C4-2B (cell line): ENCODE measurements at regions not wholly inside any gene's neighbourhood (a gene's known extent, or its start where the extent isn't known, plus 50 kb on each side); places are given as distances from the start of the nearest gene placed in this dataset.

Experiments used
- H3K27ac ChIP-seq: fragments of 450-650 bp; 2 replicates; pipeline ENCODE4 v1.5.1; 2017
- ZFX ChIP-seq: fragments of 450-650 bp; IDR thresholded peaks from 2 replicates; pipeline ENCODE4 v1.6.1; 2017
- TF ChIP-seq, protein P1 (sequence below): fragments of 450-650 bp; conservative IDR thresholded peaks from 2 replicates; pipeline ENCODE4 v1.5.1; 2017; ENCODE audit warnings: mild to moderate bottlenecking

DNA sequence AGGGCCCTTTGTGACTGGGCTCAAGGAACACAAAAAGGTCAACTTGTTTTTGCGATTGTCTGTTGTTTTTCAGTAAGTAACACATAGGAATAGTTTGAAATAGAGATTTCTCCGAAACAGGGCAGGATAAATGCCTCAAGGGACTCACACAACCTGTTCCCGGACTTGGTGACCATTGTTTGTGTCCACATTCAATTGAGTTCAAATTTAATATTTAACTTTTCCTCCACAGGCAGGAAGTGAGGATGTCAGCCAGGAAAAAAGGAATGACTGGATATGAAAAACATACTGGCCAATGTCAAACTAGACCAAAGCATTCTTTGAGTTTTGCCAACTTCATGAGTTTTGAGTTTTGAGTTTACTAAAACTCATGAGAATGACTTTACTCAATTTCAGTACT lies 72.7 kb downstream of the SPATA31C2 start:
- H3K27ac ChIP-seq: no peak overlapping the region
- no peak for TF ChIP-seq ZFX
- TF ChIP-seq, protein P1, sequence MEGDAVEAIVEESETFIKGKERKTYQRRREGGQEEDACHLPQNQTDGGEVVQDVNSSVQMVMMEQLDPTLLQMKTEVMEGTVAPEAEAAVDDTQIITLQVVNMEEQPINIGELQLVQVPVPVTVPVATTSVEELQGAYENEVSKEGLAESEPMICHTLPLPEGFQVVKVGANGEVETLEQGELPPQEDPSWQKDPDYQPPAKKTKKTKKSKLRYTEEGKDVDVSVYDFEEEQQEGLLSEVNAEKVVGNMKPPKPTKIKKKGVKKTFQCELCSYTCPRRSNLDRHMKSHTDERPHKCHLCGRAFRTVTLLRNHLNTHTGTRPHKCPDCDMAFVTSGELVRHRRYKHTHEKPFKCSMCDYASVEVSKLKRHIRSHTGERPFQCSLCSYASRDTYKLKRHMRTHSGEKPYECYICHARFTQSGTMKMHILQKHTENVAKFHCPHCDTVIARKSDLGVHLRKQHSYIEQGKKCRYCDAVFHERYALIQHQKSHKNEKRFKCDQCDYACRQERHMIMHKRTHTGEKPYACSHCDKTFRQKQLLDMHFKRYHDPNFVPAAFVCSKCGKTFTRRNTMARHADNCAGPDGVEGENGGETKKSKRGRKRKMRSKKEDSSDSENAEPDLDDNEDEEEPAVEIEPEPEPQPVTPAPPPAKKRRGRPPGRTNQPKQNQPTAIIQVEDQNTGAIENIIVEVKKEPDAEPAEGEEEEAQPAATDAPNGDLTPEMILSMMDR: no peak

DNA sequence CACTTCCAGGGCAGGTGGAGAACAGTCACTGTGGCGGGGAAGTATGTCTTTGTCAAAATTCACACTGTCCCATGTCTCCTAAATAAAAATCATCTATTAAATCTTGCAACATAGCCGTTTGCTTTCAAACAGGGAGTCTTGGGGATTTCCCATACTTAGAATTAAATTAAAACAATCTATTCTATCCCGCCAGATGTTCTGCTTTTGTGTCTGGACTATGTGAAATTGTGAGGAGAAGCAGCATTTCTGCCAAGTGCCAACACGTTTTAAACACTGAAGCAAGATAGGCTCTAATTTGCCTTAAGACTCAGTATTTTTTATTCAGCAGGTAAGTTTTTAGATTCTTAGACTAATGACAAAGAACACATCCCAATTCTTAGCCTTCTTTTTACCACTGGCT lies 73.7 kb downstream of the SPATA31C2 start:
- H3K27ac ChIP-seq: no peak overlapping the region

DNA sequence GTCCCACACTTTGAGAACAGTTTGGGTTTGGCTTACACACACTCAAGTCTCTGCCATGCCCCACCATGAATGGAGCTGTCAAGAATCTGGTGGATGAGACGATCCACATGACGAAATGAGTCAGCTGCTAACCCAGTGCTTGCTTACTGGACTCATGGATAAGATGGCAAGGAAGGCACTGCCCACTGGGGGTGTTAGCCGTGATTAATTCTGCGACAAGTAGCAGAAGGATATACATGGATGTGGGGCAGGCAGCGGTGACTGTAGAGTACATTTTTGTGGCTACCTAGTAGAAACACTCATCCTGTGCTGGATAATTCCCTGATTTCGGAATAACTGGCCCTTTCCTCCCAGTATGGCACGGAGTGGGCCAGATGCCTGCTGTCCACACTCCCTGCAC lies 77.5 kb downstream of the SPATA31C2 start:
- TF ChIP-seq, protein P1: no peak
- no peak for TF ChIP-seq ZFX
- H3K27ac ChIP-seq: no peak overlapping the region

More for the DNA sequence above, 73.7 kb downstream of the SPATA31C2 start:
- TF ChIP-seq, protein P1: no peak
- no peak for TF ChIP-seq ZFX

DNA sequence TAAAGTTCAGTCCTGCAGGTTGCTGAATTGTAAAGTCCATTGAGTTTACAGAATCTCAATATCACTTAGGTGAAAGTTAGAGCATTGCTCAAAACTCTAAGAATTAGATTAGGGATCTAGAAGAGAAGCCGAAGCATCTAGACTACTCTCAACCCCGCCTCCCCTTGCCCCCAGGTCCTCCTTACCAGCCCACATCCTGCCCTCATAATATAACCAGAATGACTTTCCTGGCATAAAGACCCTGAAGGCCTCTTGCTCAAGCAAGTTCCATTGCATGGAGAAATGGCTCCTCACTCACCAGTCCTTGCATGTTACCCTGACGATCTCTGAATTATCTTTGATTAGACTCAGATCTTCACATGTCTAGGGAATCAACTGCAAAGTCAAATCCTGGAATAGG lies 78.8 kb downstream of the SPATA31C2 start:
- no peak overlapping the region for H3K27ac ChIP-seq
- TF ChIP-seq ZFX: no peak
- TF ChIP-seq, protein P1: no peak

DNA sequence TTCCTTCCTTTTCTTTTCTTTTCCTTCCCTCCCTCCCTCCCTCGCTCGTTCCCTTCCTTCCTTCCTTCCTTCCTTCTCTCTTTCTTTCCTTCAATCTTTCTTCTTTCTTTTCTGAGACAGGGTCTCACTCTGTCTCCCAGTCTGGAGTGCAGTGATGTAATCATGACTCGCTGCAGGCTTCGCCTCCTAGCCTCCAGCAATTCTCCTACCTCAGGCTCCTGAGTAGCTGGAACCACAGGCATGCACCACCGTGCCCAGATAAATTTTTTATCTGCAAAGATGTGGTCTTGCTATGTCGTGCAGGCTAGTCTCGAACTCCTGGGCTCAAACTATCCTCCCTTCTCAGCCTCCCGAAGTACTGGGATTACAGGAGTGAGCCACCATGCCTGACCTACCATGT lies 81.4 kb downstream of the SPATA31C2 start:
- no peak for TF ChIP-seq ZFX
- TF ChIP-seq, protein P1: no peak
- H3K27ac ChIP-seq: no peak overlapping the region

DNA sequence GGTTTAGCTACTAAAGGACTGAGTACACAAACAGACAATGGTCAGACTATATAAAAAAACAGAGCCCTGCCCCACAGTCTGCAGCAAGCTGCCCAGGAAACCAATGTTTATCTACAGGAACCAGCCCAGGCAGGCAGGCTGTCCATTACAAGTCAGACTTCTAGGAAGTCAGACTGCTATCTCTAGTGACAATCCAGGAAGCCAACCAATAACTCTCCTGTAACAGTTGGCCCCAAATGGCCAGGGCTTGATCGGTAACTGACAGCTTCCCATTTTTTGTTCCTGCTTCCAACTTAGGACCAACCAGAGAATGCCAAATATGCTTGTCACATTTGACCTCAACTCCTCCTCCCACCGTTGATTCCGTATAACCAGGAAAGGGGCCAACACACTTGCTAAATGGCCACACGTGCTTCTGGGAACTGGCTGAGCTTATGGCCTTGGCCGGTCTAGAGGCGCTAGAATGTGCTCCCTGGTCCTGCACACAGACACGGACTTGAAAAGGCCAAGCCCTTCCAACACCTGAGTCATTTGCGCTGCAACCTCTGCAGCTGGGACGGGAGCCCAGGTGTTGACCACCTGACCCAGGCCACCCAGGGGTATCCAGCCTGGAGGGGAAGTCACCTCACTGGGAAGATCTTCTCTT lies 79.6 kb upstream of the CDK20 start:
- TF ChIP-seq, protein P1: no peak
- no peak for TF ChIP-seq ZFX

DNA sequence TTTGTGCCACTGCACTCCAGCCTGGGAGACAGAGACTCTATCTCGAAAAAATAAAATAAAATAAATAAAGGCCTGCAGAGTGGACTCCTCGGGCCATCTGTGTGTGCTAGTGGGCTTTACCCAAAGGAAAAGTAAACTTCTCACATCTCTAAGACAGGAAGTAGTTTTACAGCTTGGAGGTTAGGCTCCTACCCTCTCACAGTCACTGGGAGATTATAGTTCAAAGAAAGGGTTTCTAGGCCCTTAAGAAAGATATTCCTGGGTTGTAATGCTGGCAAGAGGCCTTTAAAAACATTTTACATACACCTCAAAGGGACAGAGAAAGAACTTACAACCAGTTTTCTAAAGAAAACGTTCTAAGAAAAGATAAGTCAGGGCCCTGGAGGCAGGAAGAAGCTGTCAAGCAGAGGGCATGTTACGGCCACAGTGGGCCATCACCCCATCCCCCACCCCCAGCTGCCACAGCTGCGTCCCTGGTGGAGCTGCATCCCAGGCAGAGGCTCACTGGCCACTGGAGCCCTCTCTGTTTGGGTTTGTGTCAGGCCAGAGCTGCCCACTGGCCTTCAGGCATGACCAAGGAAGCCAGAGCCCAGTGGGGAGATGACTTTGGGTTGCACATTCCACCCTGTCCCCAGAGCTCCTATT lies 78.1 kb upstream of the CDK20 start:
- H3K27ac ChIP-seq: no peak overlapping the region

More for the DNA sequence above, 79.6 kb upstream of the CDK20 start:
- H3K27ac ChIP-seq: no peak overlapping the region

More for the DNA sequence above, 78.1 kb upstream of the CDK20 start:
- TF ChIP-seq ZFX: no peak
- TF ChIP-seq, protein P1: no peak
